H9 (cell line): ENCODE measurements at regions not wholly inside any gene's neighbourhood (a gene's known extent, or its start where the extent isn't known, plus 50 kb on each side); places are given as distances from the start of the nearest gene placed in this dataset.

ENCODE experiments used
- DNase-seq: peaks from one replicate; pipeline ENCODE4 v3.0.0-alpha.2; 2017
- H2AFZ ChIP-seq: one replicate; pipeline ENCODE4 v1.6.1; 2013; ENCODE audit warnings: mild to moderate bottlenecking, low read length, control low read depth, moderate library complexity
- H2AK5ac ChIP-seq: 2 replicates; pipeline ENCODE4 v1.6.1; 2013; ENCODE audit warnings: low read length, control low read depth, mixed read lengths; ENCODE audit not compliant: insufficient read length
- H2BK120ac ChIP-seq: one replicate; pipeline ENCODE4 v1.6.1; 2013; ENCODE audit warnings: low read depth, mild to moderate bottlenecking, low read length, control low read depth, inconsistent platforms; ENCODE audit not compliant: poor library complexity, severe bottlenecking
- H2BK12ac ChIP-seq: 2 replicates; pipeline ENCODE4 v1.6.1; 2013; ENCODE audit warnings: low read length, control low read depth, mixed read lengths, low read depth; ENCODE audit not compliant: insufficient read length
- H2BK15ac ChIP-seq: 2 replicates; pipeline ENCODE4 v1.6.1; 2013; ENCODE audit warnings: low read depth, low read length, control low read depth
- H2BK20ac ChIP-seq: one replicate; pipeline ENCODE4 v1.6.1; 2013; ENCODE audit warnings: low read depth, mild to moderate bottlenecking, low read length, control low read depth, inconsistent platforms; ENCODE audit not compliant: poor library complexity, severe bottlenecking
- H2BK5ac ChIP-seq: 2 replicates; pipeline ENCODE4 v1.6.1; 2013; ENCODE audit warnings: low read length, control low read depth, mixed read lengths; ENCODE audit not compliant: insufficient read length
- H3K14ac ChIP-seq: 2 replicates; pipeline ENCODE4 v1.6.1; 2013; ENCODE audit warnings: low read length, control low read depth; ENCODE audit not compliant: insufficient read depth
- H3K18ac ChIP-seq: 2 replicates; pipeline ENCODE4 v1.6.1; 2013; ENCODE audit warnings: low read depth, mild to moderate bottlenecking, mixed read lengths, low read length, control low read depth; ENCODE audit not compliant: insufficient read length
- H3K23ac ChIP-seq: 2 replicates; pipeline ENCODE4 v1.6.1; 2013; ENCODE audit warnings: low read length, control low read depth, mixed read lengths, low read depth; ENCODE audit not compliant: insufficient read length
- H3K23me2 ChIP-seq: 2 replicates; pipeline ENCODE4 v1.6.1; 2013; ENCODE audit warnings: low read depth, mild to moderate bottlenecking, mixed read lengths, low read length, control low read depth; ENCODE audit not compliant: insufficient read length, poor library complexity, severe bottlenecking
- H3K27ac ChIP-seq: 2 replicates; pipeline ENCODE4 v1.5.1; 2013; ENCODE audit warnings: low read length, control low read depth, mixed read lengths, low read depth; ENCODE audit not compliant: insufficient read length
- H3K27me3 ChIP-seq: 2 replicates; pipeline ENCODE4 v1.6.1; 2013; ENCODE audit warnings: low read length, control low read depth, inconsistent platforms; ENCODE audit not compliant: insufficient read depth
- H3K4ac ChIP-seq: 2 replicates; pipeline ENCODE4 v1.6.1; 2013; ENCODE audit warnings: low read depth, mild to moderate bottlenecking, control low read depth, inconsistent platforms, low read length, moderate library complexity
- H3K4me1 ChIP-seq: 2 replicates; pipeline ENCODE4 v1.6.1; 2013; ENCODE audit warnings: low read length, control low read depth, inconsistent platforms; ENCODE audit not compliant: insufficient read depth
- H3K4me2 ChIP-seq: 2 replicates; pipeline ENCODE4 v1.6.1; 2013; ENCODE audit warnings: low read length, control low read depth, mixed read lengths; ENCODE audit not compliant: insufficient read length, insufficient read depth
- H3K56ac ChIP-seq: 2 replicates; pipeline ENCODE4 v1.6.1; 2013; ENCODE audit warnings: low read depth, mild to moderate bottlenecking, mixed read lengths, low read length, control low read depth; ENCODE audit not compliant: insufficient read length
- H3K79me1 ChIP-seq: 2 replicates; pipeline ENCODE4 v1.6.1; 2013; ENCODE audit warnings: low read depth, mild to moderate bottlenecking, moderate library complexity, low read length, control low read depth, inconsistent platforms; ENCODE audit not compliant: insufficient read depth, poor library complexity, severe bottlenecking
- H3K79me2 ChIP-seq: 2 replicates; pipeline ENCODE4 v1.6.1; 2013; ENCODE audit warnings: low read length, control low read depth, inconsistent platforms; ENCODE audit not compliant: insufficient read depth
- H3K9ac ChIP-seq: 2 replicates; pipeline ENCODE4 v1.6.1; 2013; ENCODE audit warnings: low read length, control low read depth, mixed read lengths; ENCODE audit not compliant: insufficient read length; ENCODE audit errors: extremely low read depth
- H3K9me3 ChIP-seq: one replicate; pipeline ENCODE4 v1.6.1; 2013; ENCODE audit warnings: low read depth, low read length, inconsistent platforms; ENCODE audit not compliant: control insufficient read depth
- H3T11ph ChIP-seq: one replicate; pipeline ENCODE4 v1.6.1; 2013; ENCODE audit warnings: mild to moderate bottlenecking, low read length, control low read depth, inconsistent platforms
- H4K20me1 ChIP-seq: one replicate; pipeline ENCODE4 v1.6.1; 2013; ENCODE audit not compliant: control insufficient read depth, insufficient read length, insufficient read depth
- H4K5ac ChIP-seq: 2 replicates; pipeline ENCODE4 v1.6.1; 2013; ENCODE audit warnings: low read depth, mild to moderate bottlenecking, mixed read lengths, low read length, control low read depth; ENCODE audit not compliant: insufficient read length
- H4K8ac ChIP-seq: replicated peaks from 2 replicates; pipeline ENCODE4 v1.6.1; 2013; ENCODE audit warnings: low read length, control low read depth, mixed read lengths, low read depth; ENCODE audit not compliant: insufficient read length
- H4K91ac ChIP-seq: 2 replicates; pipeline ENCODE4 v1.6.1; 2013; ENCODE audit warnings: low read depth, mild to moderate bottlenecking, moderate library complexity, mixed read lengths, low read length, control low read depth; ENCODE audit not compliant: insufficient read length
- H3K27ac Mint-ChIP-seq, 3 experiments: 2 replicates in 2 of 3; 3 replicates in 1 of 3; pipeline ENCODE4 v1.8.0; 2020 to 2021; ENCODE audit warnings: mixed read lengths in 3 of 3, mild to moderate bottlenecking in 1 of 3, moderate library complexity in 1 of 3
- H3K27me3 Mint-ChIP-seq: 2 replicates; pipeline ENCODE4 v1.8.0; 2021; ENCODE audit warnings: low read depth, mild to moderate bottlenecking, moderate library complexity, mixed read lengths
- H3K36me3 Mint-ChIP-seq, 3 experiments: 2 replicates in 2 of 3; 3 replicates in 1 of 3; pipeline ENCODE4 v1.8.0; 2020 to 2021; ENCODE audit warnings: low read depth in 3 of 3, mixed read lengths in 3 of 3; ENCODE audit not compliant: insufficient read depth in 1 of 3
- H3K4me1 Mint-ChIP-seq, 2 experiments: 2 replicates each; pipeline ENCODE4 v1.8.0; 2020; ENCODE audit warnings: mixed read lengths in 2 of 2
- H3K4me3 Mint-ChIP-seq, 2 experiments: 2 replicates in 1 of 2; 3 replicates in 1 of 2; pipeline ENCODE4 v1.8.0; 2020 to 2021; ENCODE audit warnings: mild to moderate bottlenecking in 2 of 2, mixed read lengths in 2 of 2, moderate library complexity in 1 of 2
- H3K9me3 Mint-ChIP-seq, 2 experiments: 2 replicates in 1 of 2; 3 replicates in 1 of 2; pipeline ENCODE4 v1.8.0; 2020; ENCODE audit warnings: mild to moderate bottlenecking in 2 of 2, mixed read lengths in 2 of 2, moderate library complexity in 1 of 2
- WGBS: extraction: QIAGEN DNeasy Blood & Tissue Kit; methylation state at CpG from one replicate; pipeline ENCODE4 v1.1.7; 2013; ENCODE audit warnings: missing lambda C conversion rate, low lambda C conversion rate, mixed read lengths; ENCODE audit not compliant: insufficient read length; ENCODE audit errors: extremely low coverage; 5-methylcytosine and 5-hydroxymethylcytosine counted together
- TF ChIP-seq, protein P1 (sequence below): fragments of 200-600 bp; sonication (generic); conservative IDR thresholded peaks from 3 replicates; pipeline ENCODE4 v1.8.0; 2021; ENCODE audit warnings: antibody characterized with exemption, mild to moderate bottlenecking

- H2BK15ac ChIP-seq = no peak overlapping the region
- H3K9me3 ChIP-seq = no peaks in the 10 kb centered on the region
- no peak overlapping the region for H4K8ac ChIP-seq
- no peak overlapping the region for H3K27ac ChIP-seq
- Mint-ChIP-seq H3K27ac (no peak overlapping the region), H3K4me1 (peaks cover 15 to 17% of the 10 kb centered on the region in 2 experiments), H3K4me3 (no peak overlapping the region), H3K9me3 (peaks cover 20 to 24% of the 10 kb centered on the region in 2 experiments), H3K36me3 (peaks cover 10 to 20% (median 12%) of the 10 kb centered on the region in 3 experiments), H3K27me3 (peaks cover 4% of the 10 kb centered on the region; the same call in 1 of the 2 replicates)
- no peaks in the 10 kb centered on the region for H3K23me2 ChIP-seq
- DNase-seq = no peak
- no peak overlapping the region for H2BK120ac ChIP-seq
- H3K79me2 ChIP-seq = no peaks in the 10 kb centered on the region
- H2AK5ac ChIP-seq = no peak overlapping the region
- no peak overlapping the region for H2AFZ ChIP-seq
- no peaks in the 10 kb centered on the region for H3K4me1 ChIP-seq
- no CpG with 5 or more reads among the region's 5 CpGs for WGBS
- no peak overlapping the region for H2BK20ac ChIP-seq
- no peak overlapping the region for H3K14ac ChIP-seq
- H3K4ac ChIP-seq = no peak overlapping the region
- H4K91ac ChIP-seq = no peak overlapping the region
- no peak overlapping the region for H2BK5ac ChIP-seq
- no peak overlapping the region for H2BK12ac ChIP-seq
- H3K18ac ChIP-seq = no peak overlapping the region
- no peak overlapping the region for H3T11ph ChIP-seq
- H4K20me1 ChIP-seq = no peaks in the 10 kb centered on the region
- H3K4me2 ChIP-seq = no peak overlapping the region
- H3K79me1 ChIP-seq = no peaks in the 10 kb centered on the region
- no peak overlapping the region for H4K5ac ChIP-seq
- no peak overlapping the region for H3K23ac ChIP-seq
- no peak overlapping the region for H3K56ac ChIP-seq
- H3K27me3 ChIP-seq = no peaks in the 10 kb centered on the region
- TF ChIP-seq, protein P1, sequence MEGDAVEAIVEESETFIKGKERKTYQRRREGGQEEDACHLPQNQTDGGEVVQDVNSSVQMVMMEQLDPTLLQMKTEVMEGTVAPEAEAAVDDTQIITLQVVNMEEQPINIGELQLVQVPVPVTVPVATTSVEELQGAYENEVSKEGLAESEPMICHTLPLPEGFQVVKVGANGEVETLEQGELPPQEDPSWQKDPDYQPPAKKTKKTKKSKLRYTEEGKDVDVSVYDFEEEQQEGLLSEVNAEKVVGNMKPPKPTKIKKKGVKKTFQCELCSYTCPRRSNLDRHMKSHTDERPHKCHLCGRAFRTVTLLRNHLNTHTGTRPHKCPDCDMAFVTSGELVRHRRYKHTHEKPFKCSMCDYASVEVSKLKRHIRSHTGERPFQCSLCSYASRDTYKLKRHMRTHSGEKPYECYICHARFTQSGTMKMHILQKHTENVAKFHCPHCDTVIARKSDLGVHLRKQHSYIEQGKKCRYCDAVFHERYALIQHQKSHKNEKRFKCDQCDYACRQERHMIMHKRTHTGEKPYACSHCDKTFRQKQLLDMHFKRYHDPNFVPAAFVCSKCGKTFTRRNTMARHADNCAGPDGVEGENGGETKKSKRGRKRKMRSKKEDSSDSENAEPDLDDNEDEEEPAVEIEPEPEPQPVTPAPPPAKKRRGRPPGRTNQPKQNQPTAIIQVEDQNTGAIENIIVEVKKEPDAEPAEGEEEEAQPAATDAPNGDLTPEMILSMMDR = no peak
- no peak overlapping the region for H3K9ac ChIP-seq
Observed at GRCh38 chr2:236672606-236673005, 103.0 kb downstream of the ACKR3 start.
